K562 (cell line): ENCODE measurements at regions not wholly inside any gene's neighbourhood (a gene's known extent, or its start where the extent isn't known, plus 50 kb on each side); places are given as distances from the start of the nearest gene placed in this dataset.
A peak's percentile ranks its signal among the peaks of the same experiment; 100 is the strongest.

Experiments
- BDP1 ChIP-seq: IDR thresholded peaks from 3 replicates; pipeline ENCODE4 v1.6.1; 2011; ENCODE audit not compliant: insufficient read length, insufficient read depth
- CHD2 ChIP-seq: IDR thresholded peaks from 2 replicates; pipeline ENCODE4 v1.6.1; 2011; ENCODE audit warnings: low read depth, low read length
- CREM ChIP-seq: IDR thresholded peaks from 2 replicates; pipeline ENCODE4 v1.6.1; 2014; ENCODE audit warnings: antibody characterized with exemption, low read depth
- FOXJ2 ChIP-seq: fragments of 200-800 bp; sonication (Bioruptor generic); IDR thresholded peaks from 2 replicates; pipeline ENCODE4 v1.6.1; 2016; ENCODE audit warnings: missing genetic modification characterization, missing compliant biosample characterization
- KDM2B ChIP-seq: fragments of 250-450 bp; sonication (Bioruptor Pico); IDR thresholded peaks from 2 replicates; pipeline ENCODE4 v1.8.0; 2021; ENCODE audit warnings: mild to moderate bottlenecking, moderate library complexity
- NCOA4 ChIP-seq: fragments of 450-650 bp; IDR thresholded peaks from 2 replicates; pipeline ENCODE4 v1.6.1; 2018; ENCODE audit warnings: mild to moderate bottlenecking; ENCODE audit not compliant: partially characterized antibody
- NFE2 ChIP-seq: IDR thresholded peaks from 2 replicates; pipeline ENCODE4 v1.6.1; 2014; ENCODE audit warnings: antibody characterized with exemption, low read depth
- NUFIP1 ChIP-seq: fragments of 450-650 bp; IDR thresholded peaks from 2 replicates; pipeline ENCODE4 v1.6.1; 2018; ENCODE audit not compliant: partially characterized antibody
- RBM34 ChIP-seq: fragments of 200-400 bp; formaldehyde crosslinking; IDR thresholded peaks from 2 replicates; pipeline ENCODE4 v1.6.1; 2018; ENCODE audit warnings: low read length, borderline replicate concordance; ENCODE audit not compliant: insufficient read depth
- TAF9B ChIP-seq: fragments of 450-650 bp; IDR thresholded peaks from 2 replicates; pipeline ENCODE4 v1.6.1; 2018; ENCODE audit warnings: mild to moderate bottlenecking; ENCODE audit not compliant: partially characterized antibody
- ZNF282 ChIP-seq: sonication (generic); formaldehyde crosslinking; IDR thresholded peaks from 2 replicates; pipeline ENCODE4 v1.8.1; 2023; ENCODE audit warnings: missing genetic modification reagents
- ZNF384 ChIP-seq: IDR thresholded peaks from 2 replicates; pipeline ENCODE4 v1.6.1; 2012; ENCODE audit warnings: low read depth, low read length, improper control_type of control experiment
- ZNF445 ChIP-seq: fragments of 250-450 bp; sonication (Bioruptor Pico); IDR thresholded peaks from 2 replicates; pipeline ENCODE4 v1.4.0; 2020; ENCODE audit warnings: low read depth, mild to moderate bottlenecking, moderate library complexity
- ZNF778 ChIP-seq: fragments of 450-650 bp; formaldehyde crosslinking; IDR thresholded peaks from 2 replicates; pipeline ENCODE4 v1.4.0; 2020; ENCODE audit warnings: mild to moderate bottlenecking, moderate library complexity
- TF ChIP-seq, protein P1 (sequence below), 2 experiments: fragments of 450-650 bp; IDR thresholded peaks; 2 replicates each; pipeline ENCODE4 v1.6.1; 2018; ENCODE audit warnings: mild to moderate bottlenecking in 2 of 2, low read depth in 1 of 2; ENCODE audit not compliant: partially characterized antibody in 2 of 2
- TF ChIP-seq, protein P2 (sequence below): sonication (generic); formaldehyde crosslinking; IDR thresholded peaks from 2 replicates; pipeline ENCODE4 v1.8.0; 2022; ENCODE audit warnings: mild to moderate bottlenecking, missing genetic modification reagents
- TF ChIP-seq, protein P3 (sequence below): fragments of 200-800 bp; sonication (Bioruptor generic); IDR thresholded peaks from 2 replicates; pipeline ENCODE4 v1.6.1; 2017; ENCODE audit warnings: missing genetic modification characterization, missing compliant biosample characterization
- TF ChIP-seq, protein P4 (sequence below), 2 experiments: fragments of 450-650 bp in 1 of 2; sonication (generic) in 1 of 2; formaldehyde crosslinking in 1 of 2; IDR thresholded peaks in 1 of 2; conservative IDR thresholded peaks in 1 of 2; 2 replicates each; pipeline versions ENCODE4 v1.6.1 to v1.8.1; 2016 to 2023; ENCODE audit warnings: mild to moderate bottlenecking in 2 of 2, moderate library complexity in 2 of 2, inconsistent platforms in 1 of 2, missing genetic modification reagents in 1 of 2

DNA sequence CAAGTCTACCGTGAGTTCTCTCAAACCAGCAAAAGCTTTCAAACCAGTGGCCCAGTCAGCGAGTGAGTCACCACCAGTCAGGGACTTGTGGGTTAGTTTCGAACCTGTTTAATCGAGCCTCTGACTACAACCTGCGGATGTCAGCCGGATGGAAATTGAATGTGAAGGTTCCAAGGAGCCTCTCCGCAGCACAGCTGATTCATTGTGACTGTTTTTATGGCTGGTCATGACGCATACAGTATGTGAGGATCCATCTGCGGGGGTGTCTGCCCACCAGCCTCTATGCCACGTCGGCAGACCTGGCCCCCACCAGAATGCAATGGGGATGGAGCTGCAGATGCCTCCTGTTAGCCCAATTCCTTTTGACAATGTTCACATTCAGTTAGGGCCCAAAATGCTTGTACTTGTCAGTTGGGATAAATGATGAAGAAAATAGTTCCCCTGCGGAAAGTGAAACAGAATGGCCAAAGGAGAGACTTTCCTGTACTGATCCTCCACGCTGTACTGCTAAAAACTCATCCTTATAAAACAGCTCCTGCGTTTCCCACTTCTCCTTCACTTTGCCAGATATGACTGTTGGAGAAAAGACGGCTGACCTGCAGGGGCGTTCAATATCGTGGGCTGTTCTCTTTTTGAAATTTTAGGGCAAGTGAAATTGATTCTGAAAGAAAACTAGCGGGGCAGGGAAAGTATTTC lies 206.6 kb downstream of the TFAP2B start (continued):
- TF ChIP-seq, protein P1, sequence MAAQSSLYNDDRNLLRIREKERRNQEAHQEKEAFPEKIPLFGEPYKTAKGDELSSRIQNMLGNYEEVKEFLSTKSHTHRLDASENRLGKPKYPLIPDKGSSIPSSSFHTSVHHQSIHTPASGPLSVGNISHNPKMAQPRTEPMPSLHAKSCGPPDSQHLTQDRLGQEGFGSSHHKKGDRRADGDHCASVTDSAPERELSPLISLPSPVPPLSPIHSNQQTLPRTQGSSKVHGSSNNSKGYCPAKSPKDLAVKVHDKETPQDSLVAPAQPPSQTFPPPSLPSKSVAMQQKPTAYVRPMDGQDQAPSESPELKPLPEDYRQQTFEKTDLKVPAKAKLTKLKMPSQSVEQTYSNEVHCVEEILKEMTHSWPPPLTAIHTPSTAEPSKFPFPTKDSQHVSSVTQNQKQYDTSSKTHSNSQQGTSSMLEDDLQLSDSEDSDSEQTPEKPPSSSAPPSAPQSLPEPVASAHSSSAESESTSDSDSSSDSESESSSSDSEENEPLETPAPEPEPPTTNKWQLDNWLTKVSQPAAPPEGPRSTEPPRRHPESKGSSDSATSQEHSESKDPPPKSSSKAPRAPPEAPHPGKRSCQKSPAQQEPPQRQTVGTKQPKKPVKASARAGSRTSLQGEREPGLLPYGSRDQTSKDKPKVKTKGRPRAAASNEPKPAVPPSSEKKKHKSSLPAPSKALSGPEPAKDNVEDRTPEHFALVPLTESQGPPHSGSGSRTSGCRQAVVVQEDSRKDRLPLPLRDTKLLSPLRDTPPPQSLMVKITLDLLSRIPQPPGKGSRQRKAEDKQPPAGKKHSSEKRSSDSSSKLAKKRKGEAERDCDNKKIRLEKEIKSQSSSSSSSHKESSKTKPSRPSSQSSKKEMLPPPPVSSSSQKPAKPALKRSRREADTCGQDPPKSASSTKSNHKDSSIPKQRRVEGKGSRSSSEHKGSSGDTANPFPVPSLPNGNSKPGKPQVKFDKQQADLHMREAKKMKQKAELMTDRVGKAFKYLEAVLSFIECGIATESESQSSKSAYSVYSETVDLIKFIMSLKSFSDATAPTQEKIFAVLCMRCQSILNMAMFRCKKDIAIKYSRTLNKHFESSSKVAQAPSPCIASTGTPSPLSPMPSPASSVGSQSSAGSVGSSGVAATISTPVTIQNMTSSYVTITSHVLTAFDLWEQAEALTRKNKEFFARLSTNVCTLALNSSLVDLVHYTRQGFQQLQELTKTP (IDR thresholded peaks at IDR 0.05; ENCODE audit: low read depth in 1 of 2, partially characterized antibody in 2 of 2) = no peak
- TF ChIP-seq ZNF445 (CRISPR knock-in tag) (no peak), FOXJ2 (tag) (no peak), ZNF384 (no peak), TAF9B (peak; percentile 43), ZNF778 (CRISPR knock-in tag) (no peak), NCOA4 (no peak), RBM34 (no peak), ZNF282 (no peak), NFE2 (peak; percentile 71), CHD2 (no peak), CREM (peak; percentile 78), KDM2B (CRISPR knock-in tag) (no peak), NUFIP1 (no peak), BDP1 (no peak)
- TF ChIP-seq, protein P2, sequence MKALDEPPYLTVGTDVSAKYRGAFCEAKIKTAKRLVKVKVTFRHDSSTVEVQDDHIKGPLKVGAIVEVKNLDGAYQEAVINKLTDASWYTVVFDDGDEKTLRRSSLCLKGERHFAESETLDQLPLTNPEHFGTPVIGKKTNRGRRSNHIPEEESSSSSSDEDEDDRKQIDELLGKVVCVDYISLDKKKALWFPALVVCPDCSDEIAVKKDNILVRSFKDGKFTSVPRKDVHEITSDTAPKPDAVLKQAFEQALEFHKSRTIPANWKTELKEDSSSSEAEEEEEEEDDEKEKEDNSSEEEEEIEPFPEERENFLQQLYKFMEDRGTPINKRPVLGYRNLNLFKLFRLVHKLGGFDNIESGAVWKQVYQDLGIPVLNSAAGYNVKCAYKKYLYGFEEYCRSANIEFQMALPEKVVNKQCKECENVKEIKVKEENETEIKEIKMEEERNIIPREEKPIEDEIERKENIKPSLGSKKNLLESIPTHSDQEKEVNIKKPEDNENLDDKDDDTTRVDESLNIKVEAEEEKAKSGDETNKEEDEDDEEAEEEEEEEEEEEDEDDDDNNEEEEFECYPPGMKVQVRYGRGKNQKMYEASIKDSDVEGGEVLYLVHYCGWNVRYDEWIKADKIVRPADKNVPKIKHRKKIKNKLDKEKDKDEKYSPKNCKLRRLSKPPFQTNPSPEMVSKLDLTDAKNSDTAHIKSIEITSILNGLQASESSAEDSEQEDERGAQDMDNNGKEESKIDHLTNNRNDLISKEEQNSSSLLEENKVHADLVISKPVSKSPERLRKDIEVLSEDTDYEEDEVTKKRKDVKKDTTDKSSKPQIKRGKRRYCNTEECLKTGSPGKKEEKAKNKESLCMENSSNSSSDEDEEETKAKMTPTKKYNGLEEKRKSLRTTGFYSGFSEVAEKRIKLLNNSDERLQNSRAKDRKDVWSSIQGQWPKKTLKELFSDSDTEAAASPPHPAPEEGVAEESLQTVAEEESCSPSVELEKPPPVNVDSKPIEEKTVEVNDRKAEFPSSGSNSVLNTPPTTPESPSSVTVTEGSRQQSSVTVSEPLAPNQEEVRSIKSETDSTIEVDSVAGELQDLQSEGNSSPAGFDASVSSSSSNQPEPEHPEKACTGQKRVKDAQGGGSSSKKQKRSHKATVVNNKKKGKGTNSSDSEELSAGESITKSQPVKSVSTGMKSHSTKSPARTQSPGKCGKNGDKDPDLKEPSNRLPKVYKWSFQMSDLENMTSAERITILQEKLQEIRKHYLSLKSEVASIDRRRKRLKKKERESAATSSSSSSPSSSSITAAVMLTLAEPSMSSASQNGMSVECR (CRISPR knock-in tag) = no peak
- TF ChIP-seq, protein P3, sequence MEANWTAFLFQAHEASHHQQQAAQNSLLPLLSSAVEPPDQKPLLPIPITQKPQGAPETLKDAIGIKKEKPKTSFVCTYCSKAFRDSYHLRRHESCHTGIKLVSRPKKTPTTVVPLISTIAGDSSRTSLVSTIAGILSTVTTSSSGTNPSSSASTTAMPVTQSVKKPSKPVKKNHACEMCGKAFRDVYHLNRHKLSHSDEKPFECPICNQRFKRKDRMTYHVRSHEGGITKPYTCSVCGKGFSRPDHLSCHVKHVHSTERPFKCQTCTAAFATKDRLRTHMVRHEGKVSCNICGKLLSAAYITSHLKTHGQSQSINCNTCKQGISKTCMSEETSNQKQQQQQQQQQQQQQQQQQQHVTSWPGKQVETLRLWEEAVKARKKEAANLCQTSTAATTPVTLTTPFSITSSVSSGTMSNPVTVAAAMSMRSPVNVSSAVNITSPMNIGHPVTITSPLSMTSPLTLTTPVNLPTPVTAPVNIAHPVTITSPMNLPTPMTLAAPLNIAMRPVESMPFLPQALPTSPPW (CRISPR knock-in tag) = peak; percentile 34; the same call in 1 of the 2 replicates
- TF ChIP-seq, protein P4, sequence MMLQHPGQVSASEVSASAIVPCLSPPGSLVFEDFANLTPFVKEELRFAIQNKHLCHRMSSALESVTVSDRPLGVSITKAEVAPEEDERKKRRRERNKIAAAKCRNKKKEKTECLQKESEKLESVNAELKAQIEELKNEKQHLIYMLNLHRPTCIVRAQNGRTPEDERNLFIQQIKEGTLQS (IDR thresholded peaks at IDR 0.05) = peak; percentile 97
- TF ChIP-seq, protein P4 (CRISPR knock-in tag; conservative IDR thresholded peaks at IDR 0.05) = peak; percentile 72
